IMR-90 (cell line): ENCODE measurements at regions not wholly inside any gene's neighbourhood (a gene's known extent, or its start where the extent isn't known, plus 50 kb on each side); places are given as distances from the start of the nearest gene placed in this dataset.

ENCODE experiments used
- ATAC-seq: fragments of 200-7000 bp; cut with Tn5 transposase; 2 replicates; pipeline ENCODE4 v1.9.1; 2020; ENCODE audit warnings: low read depth, mild to moderate bottlenecking, moderate library complexity
- BruUV-seq: library from RNA; stranded (reverse); fragments of 400-500 nt; replicated peaks from 2 replicates; lab custom pipeline; 2021; lab: Mats Ljungman, UMichigan
- CTCF ChIA-PET: fragments of 300-600 bp; formaldehyde crosslinking; extraction: SDS; loops from one replicate; lab custom pipeline; 2021; ENCODE audit warnings: antibody characterized with exemption; lab: Yijun Ruan, JAX
- POLR2A ChIA-PET: fragments of 300-600 bp; sonication (Branson Sonifier 250); formaldehyde crosslinking; loops from one replicate; lab custom pipeline; 2022; ENCODE audit warnings: antibody characterized with exemption; ENCODE audit not compliant: unreplicated experiment; lab: Charles Lee
- DNase-seq: peaks from one replicate; pipeline ENCODE4 v3.0.0; 2013
- H2AFZ ChIP-seq: replicated peaks from 2 replicates; pipeline ENCODE3; 2013; ENCODE audit warnings: low read length, mild to moderate bottlenecking; ENCODE audit not compliant: poor library complexity
- H2AK5ac ChIP-seq: 2 replicates; pipeline ENCODE4 v1.6.1; 2013; ENCODE audit warnings: low read depth, low read length, inconsistent platforms
- H2AK9ac ChIP-seq: replicated peaks from 2 replicates; pipeline ENCODE3; 2013; ENCODE audit warnings: mild to moderate bottlenecking, low read depth, low read length, moderate library complexity; ENCODE audit not compliant: poor library complexity
- H2BK120ac ChIP-seq: 2 replicates; pipeline ENCODE4 v1.6.1; 2013; ENCODE audit warnings: low read depth, low read length, inconsistent platforms
- H2BK15ac ChIP-seq: 3 replicates; pipeline ENCODE4 v1.6.1; 2013; ENCODE audit warnings: low read depth, low read length, inconsistent platforms
- H2BK20ac ChIP-seq: 2 replicates; pipeline ENCODE4 v1.6.1; 2013; ENCODE audit warnings: low read depth, mild to moderate bottlenecking, inconsistent platforms, low read length, moderate library complexity
- H2BK5ac ChIP-seq: 2 replicates; pipeline ENCODE4 v1.6.1; 2013; ENCODE audit warnings: mild to moderate bottlenecking, low read depth, low read length, inconsistent platforms; ENCODE audit not compliant: poor library complexity, severe bottlenecking
- H3K14ac ChIP-seq: replicated peaks from 2 replicates; pipeline ENCODE4 v1.6.1; 2013; ENCODE audit warnings: low read depth, low read length, inconsistent platforms
- H3K18ac ChIP-seq: 2 replicates; pipeline ENCODE4 v1.6.1; 2013; ENCODE audit warnings: low read depth, low read length, control low read depth
- H3K23ac ChIP-seq: 2 replicates; pipeline ENCODE4 v1.6.1; 2013; ENCODE audit warnings: low read depth, low read length, inconsistent platforms
- H3K27ac ChIP-seq: 2 replicates; pipeline ENCODE4 v1.5.1; 2013; ENCODE audit warnings: mild to moderate bottlenecking, control low read depth, low read length; ENCODE audit not compliant: insufficient read depth
- H3K27me3 ChIP-seq: 2 replicates; pipeline ENCODE4 v1.6.1; 2013; ENCODE audit warnings: low read length; ENCODE audit not compliant: control insufficient read depth, insufficient read depth
- H3K36me3 ChIP-seq: 2 replicates; pipeline ENCODE4 v1.6.1; 2013; ENCODE audit warnings: low read length, mixed read lengths; ENCODE audit not compliant: control insufficient read depth, insufficient read depth
- H3K4ac ChIP-seq: 2 replicates; pipeline ENCODE4 v1.6.1; 2013; ENCODE audit warnings: low read depth, low read length, inconsistent platforms
- H3K4me1 ChIP-seq: 2 replicates; pipeline ENCODE4 v1.6.1; 2013; ENCODE audit warnings: low read length, mixed read lengths; ENCODE audit not compliant: control insufficient read depth, insufficient read depth
- H3K4me2 ChIP-seq: 2 replicates; pipeline ENCODE4 v1.6.1; 2013; ENCODE audit warnings: low read depth, mild to moderate bottlenecking, control low read depth, low read length, moderate library complexity
- H3K4me3 ChIP-seq: 2 replicates; pipeline ENCODE4 v1.5.1; 2013; ENCODE audit warnings: low read depth, mild to moderate bottlenecking, control low read depth, low read length, moderate library complexity; ENCODE audit not compliant: insufficient read depth
- H3K56ac ChIP-seq: 2 replicates; pipeline ENCODE4 v1.6.1; 2013; ENCODE audit warnings: low read length, inconsistent platforms; ENCODE audit not compliant: insufficient read depth; ENCODE audit errors: extremely low read depth
- H3K79me1 ChIP-seq, 2 experiments: 2 replicates each; pipeline ENCODE4 v1.6.1; 2013; ENCODE audit warnings: low read length in 2 of 2, inconsistent platforms in 1 of 2, low read depth in 1 of 2
- H3K9ac ChIP-seq: 2 replicates; pipeline ENCODE4 v1.6.1; 2013; ENCODE audit warnings: low read depth, low read length, control low read depth
- H3K9me1 ChIP-seq: 2 replicates; pipeline ENCODE4 v1.6.1; 2013; ENCODE audit warnings: low read length, inconsistent platforms; ENCODE audit not compliant: insufficient read depth
- H3K9me3 ChIP-seq: 2 replicates; pipeline ENCODE4 v1.6.1; 2013; ENCODE audit warnings: low read length; ENCODE audit not compliant: control insufficient read depth, insufficient read depth
- H4K20me1 ChIP-seq: 2 replicates; pipeline ENCODE4 v1.6.1; 2013; ENCODE audit warnings: low read length, inconsistent platforms; ENCODE audit not compliant: insufficient read depth
- H4K5ac ChIP-seq: 2 replicates; pipeline ENCODE4 v1.6.1; 2013; ENCODE audit warnings: mild to moderate bottlenecking, low read depth, low read length, control low read depth
- H4K8ac ChIP-seq, 2 experiments: 2 replicates each; pipeline ENCODE4 v1.6.1; 2013; ENCODE audit warnings: low read depth in 2 of 2, low read length in 2 of 2, control low read depth in 1 of 2, inconsistent platforms in 1 of 2
- H4K91ac ChIP-seq: 2 replicates; pipeline ENCODE4 v1.6.1; 2013; ENCODE audit warnings: low read depth, low read length, inconsistent platforms; ENCODE audit not compliant: insufficient read depth
- BHLHE40 ChIP-seq: fragments of 150-350 bp; IDR thresholded peaks from 2 replicates; pipeline ENCODE4 v1.6.1; 2016; ENCODE audit warnings: mild to moderate bottlenecking, low read depth, low read length
- CEBPB ChIP-seq: IDR thresholded peaks from 2 replicates; pipeline ENCODE4 v1.6.1; 2012; ENCODE audit warnings: low read depth, low read length, improper control_type of control experiment
- CHD1 ChIP-seq: IDR thresholded peaks from 2 replicates; pipeline ENCODE4 v1.6.1; 2012; ENCODE audit warnings: low read depth, low read length, improper control_type of control experiment
- FOS ChIP-seq: fragments of 150-350 bp; IDR thresholded peaks from 2 replicates; pipeline ENCODE4 v1.6.1; 2016; ENCODE audit warnings: low read depth, low read length
- MAFK ChIP-seq: IDR thresholded peaks from 2 replicates; pipeline ENCODE4 v1.6.1; 2012; ENCODE audit warnings: low read depth, low read length, improper control_type of control experiment
- MAZ ChIP-seq: IDR thresholded peaks from 2 replicates; pipeline ENCODE4 v1.6.1; 2012; ENCODE audit warnings: low read depth, mild to moderate bottlenecking, low read length, improper control_type of control experiment, moderate library complexity, borderline replicate concordance
- MXI1 ChIP-seq: IDR thresholded peaks from 2 replicates; pipeline ENCODE4 v1.6.1; 2012; ENCODE audit warnings: low read depth, mild to moderate bottlenecking, low read length, moderate library complexity, borderline replicate concordance
- NFE2L2 ChIP-seq: fragments of 150-350 bp; IDR thresholded peaks from 2 replicates; pipeline ENCODE4 v1.6.1; 2016; ENCODE audit warnings: low read depth, mild to moderate bottlenecking, low read length
- POLR2A ChIP-seq: IDR thresholded peaks from 2 replicates; pipeline ENCODE4 v1.6.1; 2012; ENCODE audit warnings: mild to moderate bottlenecking, low read depth, low read length
- RAD21 ChIP-seq: IDR thresholded peaks from 2 replicates; pipeline ENCODE4 v1.6.1; 2012; ENCODE audit warnings: low read length, improper control_type of control experiment
- RCOR1 ChIP-seq: IDR thresholded peaks from 2 replicates; pipeline ENCODE4 v1.6.1; 2012; ENCODE audit warnings: mild to moderate bottlenecking, low read length, improper control_type of control experiment; ENCODE audit not compliant: insufficient replicate concordance
- RFX5 ChIP-seq: IDR thresholded peaks from 2 replicates; pipeline ENCODE4 v1.8.0; 2012; ENCODE audit warnings: low read depth, mild to moderate bottlenecking, low read length, moderate library complexity
- SMC3 ChIP-seq: fragments of 150-350 bp; IDR thresholded peaks from 2 replicates; pipeline ENCODE4 v1.6.1; 2016; ENCODE audit warnings: low read depth, mild to moderate bottlenecking, antibody characterized with exemption, low read length, moderate library complexity
- WGBS, 2 experiments: methylation state at CpG; one replicate each; pipeline versions ENCODE4 v1.1.5 to v1.1.7; 2013; ENCODE audit warnings: missing lambda C conversion rate in 2 of 2; ENCODE audit not compliant: insufficient read length in 1 of 2; ENCODE audit errors: extremely low coverage in 2 of 2; 5-methylcytosine and 5-hydroxymethylcytosine counted together
- dilution Hi-C: fragments of 300-500 bp; cut with HindIII; formaldehyde crosslinking; loops from one replicate; pipeline ENCODE4 v1.14.3; 2018; ENCODE audit warnings: low sequenced_read_pairs; ENCODE audit not compliant: unreplicated experiment
- in situ Hi-C: fragments of 300-500 bp; cut with MboI; formaldehyde crosslinking; loops from 3 replicates; pipeline ENCODE4 v1.14.3; 2019; ENCODE audit warnings: low sequenced_read_pairs, inconsistent platforms, mixed read lengths
- intact Hi-C: fragments of 100-400 bp; cut with micrococcal nuclease; formaldehyde crosslinking; loops from 2 replicates; pipeline ENCODE4 v1.10.0; 2022
- TF ChIP-seq, protein P1 (sequence below): conservative IDR thresholded peaks from 2 replicates; pipeline ENCODE4 v1.5.1; 2012; ENCODE audit warnings: mild to moderate bottlenecking, low read depth, low read length, improper control_type of control experiment
- TF ChIP-seq, protein P2 (sequence below): fragments of 150-350 bp; IDR thresholded peaks from 2 replicates; pipeline ENCODE4 v1.6.1; 2017; ENCODE audit warnings: mild to moderate bottlenecking, antibody characterized with exemption, low read length, low read depth
- TF ChIP-seq, protein P3 (sequence below): fragments of 150-350 bp; IDR thresholded peaks from 2 replicates; pipeline ENCODE4 v1.6.1; 2016; ENCODE audit warnings: low read depth, mild to moderate bottlenecking, low read length, moderate library complexity, borderline replicate concordance

DNA sequence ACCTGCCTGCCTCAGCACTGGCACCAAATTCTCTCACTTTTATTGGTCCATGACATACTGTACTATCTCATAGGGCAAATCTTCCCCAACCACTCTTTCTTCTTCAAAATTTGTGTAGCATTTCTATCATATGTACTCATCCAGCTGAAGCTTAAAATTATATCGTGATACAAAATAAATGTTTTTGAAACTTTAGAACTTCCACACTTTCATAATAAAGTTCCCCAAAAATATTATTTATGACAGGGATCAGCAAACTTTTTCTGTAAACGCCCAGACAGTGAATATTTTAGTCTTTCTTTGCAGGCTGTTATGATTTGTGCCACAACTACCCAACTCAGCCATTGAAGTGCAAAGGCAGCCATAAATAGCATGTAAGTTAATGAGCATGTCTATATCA is 76.2 kb upstream of the POU3F3 start:
- H2BK20ac ChIP-seq = no peak overlapping the region
- ChIA-PET CTCF (no interaction called here), POLR2A (no interaction called here)
- TF ChIP-seq RFX5 = no peak
- TF ChIP-seq, protein P1, sequence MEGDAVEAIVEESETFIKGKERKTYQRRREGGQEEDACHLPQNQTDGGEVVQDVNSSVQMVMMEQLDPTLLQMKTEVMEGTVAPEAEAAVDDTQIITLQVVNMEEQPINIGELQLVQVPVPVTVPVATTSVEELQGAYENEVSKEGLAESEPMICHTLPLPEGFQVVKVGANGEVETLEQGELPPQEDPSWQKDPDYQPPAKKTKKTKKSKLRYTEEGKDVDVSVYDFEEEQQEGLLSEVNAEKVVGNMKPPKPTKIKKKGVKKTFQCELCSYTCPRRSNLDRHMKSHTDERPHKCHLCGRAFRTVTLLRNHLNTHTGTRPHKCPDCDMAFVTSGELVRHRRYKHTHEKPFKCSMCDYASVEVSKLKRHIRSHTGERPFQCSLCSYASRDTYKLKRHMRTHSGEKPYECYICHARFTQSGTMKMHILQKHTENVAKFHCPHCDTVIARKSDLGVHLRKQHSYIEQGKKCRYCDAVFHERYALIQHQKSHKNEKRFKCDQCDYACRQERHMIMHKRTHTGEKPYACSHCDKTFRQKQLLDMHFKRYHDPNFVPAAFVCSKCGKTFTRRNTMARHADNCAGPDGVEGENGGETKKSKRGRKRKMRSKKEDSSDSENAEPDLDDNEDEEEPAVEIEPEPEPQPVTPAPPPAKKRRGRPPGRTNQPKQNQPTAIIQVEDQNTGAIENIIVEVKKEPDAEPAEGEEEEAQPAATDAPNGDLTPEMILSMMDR = no peak
- TF ChIP-seq, protein P2, sequence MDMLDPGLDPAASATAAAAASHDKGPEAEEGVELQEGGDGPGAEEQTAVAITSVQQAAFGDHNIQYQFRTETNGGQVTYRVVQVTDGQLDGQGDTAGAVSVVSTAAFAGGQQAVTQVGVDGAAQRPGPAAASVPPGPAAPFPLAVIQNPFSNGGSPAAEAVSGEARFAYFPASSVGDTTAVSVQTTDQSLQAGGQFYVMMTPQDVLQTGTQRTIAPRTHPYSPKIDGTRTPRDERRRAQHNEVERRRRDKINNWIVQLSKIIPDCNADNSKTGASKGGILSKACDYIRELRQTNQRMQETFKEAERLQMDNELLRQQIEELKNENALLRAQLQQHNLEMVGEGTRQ = no peak
- no peak for TF ChIP-seq CHD1
- TF ChIP-seq RCOR1 = no peak
- no peak for TF ChIP-seq POLR2A
- TF ChIP-seq MAZ = no peak
- TF ChIP-seq MXI1 = no peak
- TF ChIP-seq CEBPB = no peak
- no peak for TF ChIP-seq MAFK
- TF ChIP-seq SMC3 = no peak
- TF ChIP-seq, protein P3, sequence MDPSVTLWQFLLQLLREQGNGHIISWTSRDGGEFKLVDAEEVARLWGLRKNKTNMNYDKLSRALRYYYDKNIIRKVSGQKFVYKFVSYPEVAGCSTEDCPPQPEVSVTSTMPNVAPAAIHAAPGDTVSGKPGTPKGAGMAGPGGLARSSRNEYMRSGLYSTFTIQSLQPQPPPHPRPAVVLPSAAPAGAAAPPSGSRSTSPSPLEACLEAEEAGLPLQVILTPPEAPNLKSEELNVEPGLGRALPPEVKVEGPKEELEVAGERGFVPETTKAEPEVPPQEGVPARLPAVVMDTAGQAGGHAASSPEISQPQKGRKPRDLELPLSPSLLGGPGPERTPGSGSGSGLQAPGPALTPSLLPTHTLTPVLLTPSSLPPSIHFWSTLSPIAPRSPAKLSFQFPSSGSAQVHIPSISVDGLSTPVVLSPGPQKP = no peak
- no peak for TF ChIP-seq BHLHE40
- no peak for TF ChIP-seq FOS
- TF ChIP-seq RAD21 = no peak
- TF ChIP-seq NFE2L2 = no peak
- intact Hi-C loops (no loop called here), in situ Hi-C loops (no loop called here), dilution Hi-C loops (no loop called here)
- no peak overlapping the region for H2BK120ac ChIP-seq
- no peak overlapping the region for H3K27ac ChIP-seq
- H3K18ac ChIP-seq = no peak overlapping the region
- no CpG with 5 or more reads among the region's 2 CpGs for WGBS, 2 experiments
- DNase-seq (no peak), ATAC-seq (no peak)
- H2AK5ac ChIP-seq = no peak overlapping the region
- H2AFZ ChIP-seq = no peak overlapping the region
- peaks cover 6% of the 10 kb centered on the region; the same call in 1 of the 2 replicates for H3K9me3 ChIP-seq
- H3K56ac ChIP-seq = no peak overlapping the region
- no peaks in the 10 kb centered on the region for H3K4me1 ChIP-seq
- H4K5ac ChIP-seq = no peak overlapping the region
- no peaks in the 10 kb centered on the region for H3K27me3 ChIP-seq
- H4K8ac ChIP-seq = no peak overlapping the region
- no TSS peak for BruUV-seq
- no peaks in the 10 kb centered on the region for H3K36me3 ChIP-seq
- no peak overlapping the region for H2BK15ac ChIP-seq
- no peak overlapping the region for H3K4me3 ChIP-seq
- H3K23ac ChIP-seq = no peak overlapping the region
- no peak overlapping the region for H2AK9ac ChIP-seq
- H3K9me1 ChIP-seq = no peaks in the 10 kb centered on the region
- no peaks in the 10 kb centered on the region for H4K20me1 ChIP-seq
- H3K9ac ChIP-seq = no peak overlapping the region
- no peak overlapping the region for H2BK5ac ChIP-seq
- no peak overlapping the region for H3K14ac ChIP-seq
- H4K91ac ChIP-seq = no peak overlapping the region
- no peak overlapping the region for H3K4ac ChIP-seq
- H3K4me2 ChIP-seq = no peak overlapping the region
- H3K79me1 ChIP-seq = no peaks in the 10 kb centered on the region
